PC-3 (cell line): ENCODE measurements at regions not wholly inside any gene's neighbourhood (a gene's known extent, or its start where the extent isn't known, plus 50 kb on each side); places are given as distances from the start of the nearest gene placed in this dataset.

Source experiments
- EZH2 ChIP-seq: fragments of 300-600 bp; sonication (generic); IDR thresholded peaks from one replicate; pipeline ENCODE4 v1.6.1; 2017; ENCODE audit warnings: antibody characterized with exemption, mild to moderate bottlenecking, low read length; ENCODE audit not compliant: unreplicated experiment
- EZH2phosphoT487 ChIP-seq: fragments of 300-600 bp; sonication (generic); IDR thresholded peaks from 2 replicates; pipeline ENCODE4 v1.6.1; 2018; ENCODE audit warnings: mild to moderate bottlenecking, antibody characterized with exemption, low read length, borderline replicate concordance
- TF ChIP-seq, protein P1 (sequence below): fragments of 300-600 bp; sonication (generic); conservative IDR thresholded peaks from 2 replicates; pipeline ENCODE4 v1.5.1; 2017; ENCODE audit warnings: antibody characterized with exemption, low read depth, mild to moderate bottlenecking, low read length

DNA sequence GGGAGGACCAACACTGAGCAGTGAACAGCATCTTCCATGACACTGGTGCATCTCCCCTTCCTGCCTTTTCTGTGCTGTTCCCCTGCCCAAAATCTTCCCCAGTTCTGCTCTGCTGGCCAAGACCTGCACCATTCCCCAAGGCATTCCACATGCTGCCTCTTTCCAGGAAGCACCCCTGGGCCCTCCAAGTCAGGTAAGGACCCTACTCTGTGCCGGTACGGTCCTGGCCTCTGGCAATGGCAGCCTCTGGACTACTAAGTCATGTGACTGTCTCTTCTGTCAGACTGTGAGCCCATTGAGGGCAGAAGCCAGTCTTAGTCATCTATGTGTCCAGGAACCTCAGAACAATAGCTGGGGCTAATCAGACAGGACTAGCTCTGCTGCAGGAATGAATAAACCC is 282.0 kb downstream of the MYCN start:
- TF ChIP-seq, protein P1, sequence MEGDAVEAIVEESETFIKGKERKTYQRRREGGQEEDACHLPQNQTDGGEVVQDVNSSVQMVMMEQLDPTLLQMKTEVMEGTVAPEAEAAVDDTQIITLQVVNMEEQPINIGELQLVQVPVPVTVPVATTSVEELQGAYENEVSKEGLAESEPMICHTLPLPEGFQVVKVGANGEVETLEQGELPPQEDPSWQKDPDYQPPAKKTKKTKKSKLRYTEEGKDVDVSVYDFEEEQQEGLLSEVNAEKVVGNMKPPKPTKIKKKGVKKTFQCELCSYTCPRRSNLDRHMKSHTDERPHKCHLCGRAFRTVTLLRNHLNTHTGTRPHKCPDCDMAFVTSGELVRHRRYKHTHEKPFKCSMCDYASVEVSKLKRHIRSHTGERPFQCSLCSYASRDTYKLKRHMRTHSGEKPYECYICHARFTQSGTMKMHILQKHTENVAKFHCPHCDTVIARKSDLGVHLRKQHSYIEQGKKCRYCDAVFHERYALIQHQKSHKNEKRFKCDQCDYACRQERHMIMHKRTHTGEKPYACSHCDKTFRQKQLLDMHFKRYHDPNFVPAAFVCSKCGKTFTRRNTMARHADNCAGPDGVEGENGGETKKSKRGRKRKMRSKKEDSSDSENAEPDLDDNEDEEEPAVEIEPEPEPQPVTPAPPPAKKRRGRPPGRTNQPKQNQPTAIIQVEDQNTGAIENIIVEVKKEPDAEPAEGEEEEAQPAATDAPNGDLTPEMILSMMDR = no peak
- TF ChIP-seq EZH2phosphoT487 (no peak), EZH2 (no peak)
